DMS 273 treated with DMSO at 0.1 percent for 48 hours (cell line): ENCODE measurements at regions not wholly inside any gene's neighbourhood (a gene's known extent, or its start where the extent isn't known, plus 50 kb on each side); places are given as distances from the start of the nearest gene placed in this dataset.
"Not testable (repeated sequence)": the region's sequence is repeated elsewhere in the genome, so short reads cannot be mapped to it uniquely, and the experiment has no call there.

Source experiments
- DNase-seq: peaks from one replicate; lab custom pipeline; 2025; lab: John Stamatoyannopoulos, UW

- DNase-seq = no peak
Measured at GRCh38 chr6:939526-940252, 246.8 kb upstream of the EXOC2 start.

GRCh38 chr6:938916-939315, 246.0 kb upstream of the EXOC2 start:
- DNase-seq = no peak

GRCh38 chr6:938271-938905, 245.4 kb upstream of the EXOC2 start:
- DNase-seq = no peak

- no peak for DNase-seq
Measured at GRCh38 chr6:935582-935981, 242.6 kb upstream of the EXOC2 start.

GRCh38 chr6:934686-935085, 241.7 kb upstream of the EXOC2 start:
- DNase-seq = no peak

GRCh38 chr6:931919-932318, 239.0 kb upstream of the EXOC2 start:
- not testable (repeated sequence) for DNase-seq

GRCh38 chr6:927157-927556, 234.2 kb upstream of the EXOC2 start:
- DNase-seq = no peak

- DNase-seq = no peak
Measured at GRCh38 chr6:925656-926213, 232.8 kb upstream of the EXOC2 start.

- no peak for DNase-seq
Measured at GRCh38 chr6:924661-925060, 231.7 kb upstream of the EXOC2 start.

GRCh38 chr6:921400-921799, 228.5 kb upstream of the EXOC2 start:
- no peak for DNase-seq

GRCh38 chr6:920512-920911, 227.6 kb upstream of the EXOC2 start:
- no peak for DNase-seq

GRCh38 chr6:919500-919899, 226.6 kb upstream of the EXOC2 start:
- no peak for DNase-seq

- no peak for DNase-seq
Measured at GRCh38 chr6:917939-918338, 225.0 kb upstream of the EXOC2 start.

- DNase-seq = no peak
Measured at GRCh38 chr6:917296-917695, 224.4 kb upstream of the EXOC2 start.

- DNase-seq = no peak
Measured at GRCh38 chr6:916131-916530, 223.2 kb upstream of the EXOC2 start.

GRCh38 chr6:912871-913835, 220.2 kb upstream of the EXOC2 start:
- no peak for DNase-seq

- no peak for DNase-seq
Measured at GRCh38 chr6:907928-908327, 215.0 kb upstream of the EXOC2 start.

- DNase-seq = no peak
Measured at GRCh38 chr6:906920-907319, 214.0 kb upstream of the EXOC2 start.

GRCh38 chr6:905556-905955, 212.6 kb upstream of the EXOC2 start:
- no peak for DNase-seq

GRCh38 chr6:904994-905393, 212.1 kb upstream of the EXOC2 start:
- no peak for DNase-seq

GRCh38 chr6:903761-904160, 210.8 kb upstream of the EXOC2 start:
- no peak for DNase-seq

- DNase-seq = peak; percentile 18
Measured at GRCh38 chr6:901696-902460, 208.9 kb upstream of the EXOC2 start.
